K562 (cell line): ENCODE measurements at regions not wholly inside any gene's neighbourhood (a gene's known extent, or its start where the extent isn't known, plus 50 kb on each side); places are given as distances from the start of the nearest gene placed in this dataset.
"Not testable (repeated sequence)": the region's sequence is repeated elsewhere in the genome, so short reads cannot be mapped to it uniquely, and the experiment has no call there.

ENCODE experiments used
- ATAC-seq: fragments of 200-7000 bp; cut with Tn5 transposase; 3 replicates; pipeline ENCODE4 v1.9.1; 2020; ENCODE audit warnings: moderate library complexity
- BruUV-seq: library from RNA; stranded (reverse); fragments of 400-500 nt; replicated peaks from 2 replicates; lab custom pipeline; 2021; lab: Mats Ljungman, UMichigan
- CTCF ChIA-PET: fragments of 300-600 bp; formaldehyde crosslinking; extraction: SDS; loops from one replicate; lab custom pipeline; 2021; ENCODE audit warnings: low intra/inter-chr PET ratio; lab: Yijun Ruan, JAX
- POLR2A ChIA-PET: fragments of 300-600, 350-650 bp; sonication (Branson Sonifier 250); formaldehyde crosslinking; extraction: SDS; loops from one replicate; lab custom pipeline; 2021; ENCODE audit warnings: antibody characterized with exemption, inconsistent platforms; lab: Yijun Ruan, JAX
- DNase-seq, 4 experiments: peaks; one replicate each; pipeline versions ENCODE4 v3.0.0 to v3.0.0-alpha.2; 2011 to 2018; ENCODE audit warnings: low spot score in 3 of 4, mixed read lengths in 3 of 4; ENCODE audit errors: extremely low read depth in 1 of 4
- FAIRE-seq: peaks from 2 replicates; lab custom pipeline; 2011; peaks lifted over from hg19 to GRCh38; lab: Jason Lieb, UNC
- H2AFZ ChIP-seq: 2 replicates; pipeline ENCODE4 v1.6.0; 2011; ENCODE audit warnings: low read depth, low read length, control low read depth, inconsistent platforms
- H3K27ac ChIP-seq: fragments of 200-600 bp; 3 replicates; pipeline ENCODE4 v1.8.0; 2011; ENCODE audit warnings: low read depth, mild to moderate bottlenecking, control low read depth, inconsistent platforms, low read length, moderate library complexity, mixed read lengths; ENCODE audit errors: extremely low read depth
- H3K27me3 ChIP-seq, 2 experiments: fragments of 300-600 bp in 1 of 2; 2 replicates in 1 of 2; 3 replicates in 1 of 2; pipeline versions ENCODE4 v1.6.0 to v1.8.0; 2011; ENCODE audit warnings: inconsistent platforms in 2 of 2, low read length in 2 of 2, mild to moderate bottlenecking in 1 of 2, mixed read lengths in 1 of 2, moderate library complexity in 1 of 2; ENCODE audit not compliant: control insufficient read depth in 2 of 2, insufficient read depth in 2 of 2
- H3K36me3 ChIP-seq: fragments of 300-600 bp; 3 replicates; pipeline ENCODE4 v1.8.0; 2011; ENCODE audit warnings: mild to moderate bottlenecking, low read length, inconsistent platforms; ENCODE audit not compliant: control insufficient read depth, insufficient read depth
- H3K4me1 ChIP-seq, 2 experiments: fragments of 200-600 bp in 1 of 2; replicated peaks in 1 of 2; 2 replicates in 1 of 2; 3 replicates in 1 of 2; pipeline versions ENCODE4 v1.5.1 to v1.8.0; 2011; ENCODE audit warnings: inconsistent platforms in 2 of 2, low read length in 2 of 2, mild to moderate bottlenecking in 1 of 2, mixed read lengths in 1 of 2, moderate library complexity in 1 of 2; ENCODE audit not compliant: control insufficient read depth in 2 of 2, insufficient read depth in 2 of 2
- H3K4me2 ChIP-seq: 2 replicates; pipeline ENCODE4 v1.6.1; 2011; ENCODE audit warnings: low read length, control low read depth, inconsistent platforms, mixed read lengths; ENCODE audit not compliant: insufficient read depth
- H3K4me3 ChIP-seq: fragments of 200-600 bp; sonication (generic), shearing (Covaris generic); 2 replicates; pipeline ENCODE4 v1.5.1; 2016; ENCODE audit warnings: control low read depth, inconsistent platforms
- H3K79me2 ChIP-seq: fragments of 200-600 bp; 3 replicates; pipeline ENCODE4 v1.8.0; 2011; ENCODE audit warnings: low read length, inconsistent platforms; ENCODE audit not compliant: control insufficient read depth, insufficient read depth
- H3K9ac ChIP-seq, 2 experiments: 2 replicates each; pipeline versions ENCODE4 v1.6.0 to v1.6.1; 2011; ENCODE audit warnings: low read depth in 2 of 2, low read length in 2 of 2, control low read depth in 1 of 2, inconsistent platforms in 1 of 2, mild to moderate bottlenecking in 1 of 2, mixed read lengths in 1 of 2; ENCODE audit not compliant: insufficient read depth in 1 of 2
- H3K9me1 ChIP-seq: one replicate; pipeline ENCODE4 v1.6.0; 2011; ENCODE audit warnings: inconsistent platforms, mild to moderate bottlenecking, low read length, moderate library complexity; ENCODE audit not compliant: control insufficient read depth, insufficient read depth
- H3K9me3 ChIP-seq: replicated peaks from 2 replicates; pipeline ENCODE4 v1.5.1; 2011; ENCODE audit warnings: low read depth, low read length, inconsistent platforms; ENCODE audit not compliant: control insufficient read depth, insufficient read depth
- H4K20me1 ChIP-seq: replicated peaks from 2 replicates; pipeline ENCODE4 v1.6.1; 2011; ENCODE audit warnings: low read length, inconsistent platforms, mixed read lengths; ENCODE audit not compliant: control insufficient read depth, insufficient read depth
- MGA ChIP-seq: fragments of 450-650 bp; IDR thresholded peaks from 2 replicates; pipeline ENCODE4 v1.6.1; 2016; ENCODE audit warnings: mild to moderate bottlenecking, moderate library complexity
- ZNF830 ChIP-seq: fragments of 250-450 bp; sonication (Bioruptor Pico); IDR thresholded peaks from 2 replicates; pipeline ENCODE4 v1.5.0; 2021; ENCODE audit warnings: mild to moderate bottlenecking
- WGBS: fragments of 100-300 bp; shearing (Covaris generic); methylation state at CpG from one replicate; pipeline ENCODE4 v1.1.6; 2016; ENCODE audit warnings: low coverage, mixed read lengths; ENCODE audit not compliant: insufficient coverage; ENCODE audit errors: missing lambda C conversion rate; 5-methylcytosine and 5-hydroxymethylcytosine counted together
- in situ Hi-C: fragments of 300-500 bp; cut with MboI; formaldehyde crosslinking; loops from 4 replicates; pipeline ENCODE4 v1.15.0; 2018; ENCODE audit warnings: inconsistent platforms, mixed read lengths
- intact Hi-C: fragments of 100-400 bp; cut with micrococcal nuclease; formaldehyde crosslinking; loops from 2 replicates; pipeline ENCODE4 v1.14.2; 2022

DNA sequence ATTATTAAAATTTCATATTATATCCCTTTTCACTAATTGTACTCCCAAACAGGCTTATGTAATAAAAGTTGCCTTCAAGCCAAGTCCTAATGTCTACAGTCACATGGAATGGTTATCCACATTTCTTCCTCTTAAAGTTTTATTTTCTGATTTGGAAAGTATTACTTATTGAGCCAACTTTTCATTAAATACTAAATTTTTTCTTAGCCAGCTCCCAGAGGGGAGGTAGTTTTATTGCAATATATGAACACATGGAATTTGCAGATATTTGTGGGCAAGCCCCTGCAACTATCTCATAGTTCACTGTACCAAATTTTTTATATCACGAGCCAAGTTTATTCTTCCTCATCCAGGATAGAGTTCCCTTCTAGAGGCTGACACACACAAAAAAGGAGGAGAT, 332.8 kb upstream of the PTGER4 start (continued):
- no peak for TF ChIP-seq MGA
- TF ChIP-seq ZNF830 (CRISPR knock-in tag), result no peak

- in situ Hi-C loops, H3K27ac ChIP-seq, CTCF ChIA-PET, H2AFZ ChIP-seq, H3K27me3 ChIP-seq, BruUV-seq, FAIRE-seq, H3K9me1 ChIP-seq, intact Hi-C loops, H3K36me3 ChIP-seq, H3K9me3 ChIP-seq, H3K4me2 ChIP-seq, POLR2A ChIA-PET, H3K4me3 ChIP-seq, H3K79me2 ChIP-seq, H3K9ac ChIP-seq, ATAC-seq, DNase-seq, H3K4me1 ChIP-seq, H4K20me1 ChIP-seq: not testable (repeated sequence)
- 0% methylated on average over 3 of the region's 3 CpGs for WGBS
Measured at GRCh38 chr5:40338434-40338833, 341.3 kb upstream of the PTGER4 start.
